ENCODE measurements at regions not wholly inside any gene's neighbourhood (a gene's known extent, or its start where the extent isn't known, plus 50 kb on each side); places are given as distances from the start of the nearest gene placed in this dataset.

GRCh38 chr5:82601077-82601476 is 322.9 kb upstream of the RPS23 start:
- TF ChIP-seq, protein P1, sequence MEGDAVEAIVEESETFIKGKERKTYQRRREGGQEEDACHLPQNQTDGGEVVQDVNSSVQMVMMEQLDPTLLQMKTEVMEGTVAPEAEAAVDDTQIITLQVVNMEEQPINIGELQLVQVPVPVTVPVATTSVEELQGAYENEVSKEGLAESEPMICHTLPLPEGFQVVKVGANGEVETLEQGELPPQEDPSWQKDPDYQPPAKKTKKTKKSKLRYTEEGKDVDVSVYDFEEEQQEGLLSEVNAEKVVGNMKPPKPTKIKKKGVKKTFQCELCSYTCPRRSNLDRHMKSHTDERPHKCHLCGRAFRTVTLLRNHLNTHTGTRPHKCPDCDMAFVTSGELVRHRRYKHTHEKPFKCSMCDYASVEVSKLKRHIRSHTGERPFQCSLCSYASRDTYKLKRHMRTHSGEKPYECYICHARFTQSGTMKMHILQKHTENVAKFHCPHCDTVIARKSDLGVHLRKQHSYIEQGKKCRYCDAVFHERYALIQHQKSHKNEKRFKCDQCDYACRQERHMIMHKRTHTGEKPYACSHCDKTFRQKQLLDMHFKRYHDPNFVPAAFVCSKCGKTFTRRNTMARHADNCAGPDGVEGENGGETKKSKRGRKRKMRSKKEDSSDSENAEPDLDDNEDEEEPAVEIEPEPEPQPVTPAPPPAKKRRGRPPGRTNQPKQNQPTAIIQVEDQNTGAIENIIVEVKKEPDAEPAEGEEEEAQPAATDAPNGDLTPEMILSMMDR (IDR thresholded peaks at IDR 0.05; ENCODE audit: low read length): no peak
- TF ChIP-seq EZH2phosphoT487 (IDR thresholded peaks at IDR 0.05; ENCODE audit: low read length) (no peak), EZH2 (optimal IDR thresholded peaks at IDR 0.05; ENCODE audit: low read depth, low read length) (no peak)

All from MM.1S (cell line).